NB4 (cell line): ENCODE measurements at regions not wholly inside any gene's neighbourhood (a gene's known extent, or its start where the extent isn't known, plus 50 kb on each side); places are given as distances from the start of the nearest gene placed in this dataset.
"Not testable (repeated sequence)": the region's sequence is repeated elsewhere in the genome, so short reads cannot be mapped to it uniquely, and the experiment has no call there.

Experiments used
- DNase-seq: peaks from one replicate; pipeline ENCODE4 v3.0.0; 2010; ENCODE audit warnings: low read depth
- H3K4me3 ChIP-seq: one replicate; pipeline ENCODE4 v1.5.1; 2011; ENCODE audit warnings: mild to moderate bottlenecking, low read depth, low read length, moderate library complexity
- MYC ChIP-seq: IDR thresholded peaks from 2 replicates; pipeline ENCODE4 v1.6.1; 2011; ENCODE audit warnings: low read depth, low read length
- POLR2A ChIP-seq: IDR thresholded peaks from 2 replicates; pipeline ENCODE4 v1.6.1; 2011; ENCODE audit warnings: mild to moderate bottlenecking; ENCODE audit not compliant: insufficient read length; ENCODE audit errors: extremely low read depth
- TF ChIP-seq, protein P1 (sequence below): IDR thresholded peaks from 2 replicates; pipeline ENCODE4 v1.6.1; 2011; ENCODE audit warnings: low read depth, low read length
- TF ChIP-seq, protein P2 (sequence below): IDR thresholded peaks from one replicate; pipeline ENCODE4 v1.5.1; 2012; ENCODE audit warnings: low read depth, low read length

DNA sequence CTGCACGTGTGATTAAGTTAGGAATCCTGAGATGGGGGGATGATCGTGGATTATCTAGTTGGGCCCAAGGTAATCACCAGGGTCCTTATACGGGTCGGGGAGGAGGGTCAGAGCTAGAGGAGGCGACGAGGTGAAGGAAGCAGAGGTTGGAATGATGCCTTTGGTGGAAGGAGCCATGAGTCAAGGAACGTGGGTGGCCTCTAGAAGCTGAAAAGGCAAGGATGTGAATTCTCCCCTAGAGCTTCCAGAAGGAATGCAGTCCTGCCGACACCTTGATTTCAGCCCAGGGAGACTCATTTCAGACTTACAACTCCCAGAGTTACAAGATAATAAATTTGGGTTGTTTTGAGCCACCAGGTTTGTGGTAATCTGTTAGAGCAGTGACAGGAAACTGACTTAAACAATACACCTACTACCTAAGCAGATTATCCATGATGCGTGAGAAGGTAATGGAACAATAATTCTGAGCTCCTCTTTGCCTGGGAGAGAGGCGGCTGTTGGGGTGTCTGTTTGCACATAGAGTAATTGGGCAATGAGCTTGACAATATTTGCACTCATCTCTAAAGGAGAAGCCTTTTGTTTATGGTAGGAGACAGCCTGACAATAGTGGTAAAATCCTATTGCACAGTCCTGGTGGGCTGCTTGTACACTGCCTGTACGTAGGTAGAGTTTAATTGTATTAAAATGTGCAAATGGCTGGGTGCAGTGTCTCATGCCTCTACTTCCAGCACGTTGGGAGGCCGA lies 129.3 kb upstream of the IER5L start:
- H3K4me3 ChIP-seq, result no peak overlapping the region
- TF ChIP-seq, protein P1, sequence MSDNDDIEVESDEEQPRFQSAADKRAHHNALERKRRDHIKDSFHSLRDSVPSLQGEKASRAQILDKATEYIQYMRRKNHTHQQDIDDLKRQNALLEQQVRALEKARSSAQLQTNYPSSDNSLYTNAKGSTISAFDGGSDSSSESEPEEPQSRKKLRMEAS, result no peak
- TF ChIP-seq MYC, result no peak
- TF ChIP-seq POLR2A, result no peak
- TF ChIP-seq, protein P2, sequence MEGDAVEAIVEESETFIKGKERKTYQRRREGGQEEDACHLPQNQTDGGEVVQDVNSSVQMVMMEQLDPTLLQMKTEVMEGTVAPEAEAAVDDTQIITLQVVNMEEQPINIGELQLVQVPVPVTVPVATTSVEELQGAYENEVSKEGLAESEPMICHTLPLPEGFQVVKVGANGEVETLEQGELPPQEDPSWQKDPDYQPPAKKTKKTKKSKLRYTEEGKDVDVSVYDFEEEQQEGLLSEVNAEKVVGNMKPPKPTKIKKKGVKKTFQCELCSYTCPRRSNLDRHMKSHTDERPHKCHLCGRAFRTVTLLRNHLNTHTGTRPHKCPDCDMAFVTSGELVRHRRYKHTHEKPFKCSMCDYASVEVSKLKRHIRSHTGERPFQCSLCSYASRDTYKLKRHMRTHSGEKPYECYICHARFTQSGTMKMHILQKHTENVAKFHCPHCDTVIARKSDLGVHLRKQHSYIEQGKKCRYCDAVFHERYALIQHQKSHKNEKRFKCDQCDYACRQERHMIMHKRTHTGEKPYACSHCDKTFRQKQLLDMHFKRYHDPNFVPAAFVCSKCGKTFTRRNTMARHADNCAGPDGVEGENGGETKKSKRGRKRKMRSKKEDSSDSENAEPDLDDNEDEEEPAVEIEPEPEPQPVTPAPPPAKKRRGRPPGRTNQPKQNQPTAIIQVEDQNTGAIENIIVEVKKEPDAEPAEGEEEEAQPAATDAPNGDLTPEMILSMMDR, result no peak
- no peak for DNase-seq

DNA sequence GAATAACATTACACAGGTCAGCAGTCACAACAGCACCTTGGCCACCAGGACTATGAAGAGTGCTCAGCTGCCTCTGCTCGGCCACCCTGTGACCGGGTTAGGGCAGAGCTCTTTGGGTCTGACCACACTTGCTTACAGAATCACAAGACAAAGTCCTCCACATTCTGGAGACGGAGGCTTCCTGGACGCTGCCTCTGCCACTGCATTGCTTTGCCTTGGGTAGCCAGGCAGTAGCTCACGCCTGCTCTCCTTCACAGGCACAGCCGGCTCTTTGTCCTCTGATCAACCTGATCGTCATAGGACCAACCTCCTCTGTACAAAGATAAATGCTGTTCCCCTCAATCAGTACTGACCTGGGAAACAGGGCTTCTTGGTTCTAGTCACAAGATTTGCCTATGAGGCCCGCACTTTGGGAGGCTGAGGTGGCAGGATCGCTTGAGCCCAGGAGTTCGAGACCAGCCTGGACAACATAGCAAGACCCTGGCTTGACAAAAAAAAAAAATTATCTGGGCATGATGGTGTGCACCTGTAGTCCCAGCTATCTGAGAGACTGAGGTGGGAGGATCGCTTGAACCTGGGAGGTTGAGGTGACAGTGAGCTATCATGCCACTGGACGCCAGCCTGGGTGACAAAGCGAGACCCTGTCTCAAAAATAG lies 128.4 kb upstream of the IER5L start:
- DNase-seq, result no peak
- TF ChIP-seq MYC (no peak), POLR2A (no peak)
- TF ChIP-seq, protein P2, result no peak
- TF ChIP-seq, protein P1, result no peak
- no peak overlapping the region for H3K4me3 ChIP-seq

DNA sequence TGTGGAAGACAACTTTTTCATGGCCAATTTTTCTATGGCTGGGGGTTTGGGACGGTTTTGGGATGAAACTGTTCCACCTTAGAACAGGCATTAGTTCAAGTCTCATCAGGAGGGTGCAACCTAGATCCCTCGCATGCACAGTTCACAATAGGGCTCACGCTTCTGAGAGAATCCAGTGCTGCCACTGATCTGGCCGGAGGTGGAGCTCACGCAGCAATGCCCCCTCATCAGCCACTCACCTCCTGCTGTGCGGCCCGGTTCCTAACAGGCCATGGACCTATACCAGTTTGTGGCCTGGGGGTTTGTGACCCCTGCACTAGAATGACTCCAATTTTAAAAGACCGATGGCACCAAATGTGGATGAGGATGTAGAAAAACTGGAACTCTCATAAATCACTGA lies 127.2 kb upstream of the IER5L start:
- no peak for DNase-seq
- H3K4me3 ChIP-seq, result no peak overlapping the region
- TF ChIP-seq, protein P2, result no peak
- TF ChIP-seq POLR2A (no peak), MYC (no peak)
- TF ChIP-seq, protein P1, result no peak

DNA sequence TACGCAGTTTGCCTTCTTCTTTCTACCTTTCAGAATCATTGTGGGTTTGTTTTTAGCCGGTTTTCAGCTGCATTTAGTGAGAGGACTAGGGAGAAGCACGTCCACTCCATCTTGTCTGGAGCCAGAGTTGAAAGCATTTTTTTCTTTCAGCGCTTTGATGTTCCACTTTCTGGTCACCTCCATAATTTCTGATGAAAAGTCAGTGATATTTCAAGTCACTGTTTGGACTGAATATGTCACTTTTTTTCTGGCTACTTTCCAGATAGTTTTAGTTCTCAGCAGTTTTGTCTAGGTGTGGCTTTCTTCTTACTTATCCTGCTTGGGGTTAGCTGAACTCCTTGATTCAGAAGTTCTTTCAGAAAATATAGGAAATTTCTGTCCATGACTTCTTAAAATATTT lies 123.9 kb upstream of the IER5L start:
- H3K4me3 ChIP-seq, result no peak overlapping the region
- TF ChIP-seq, protein P2, result no peak
- TF ChIP-seq MYC (no peak), POLR2A (no peak)
- TF ChIP-seq, protein P1, result no peak
- no peak for DNase-seq

DNA sequence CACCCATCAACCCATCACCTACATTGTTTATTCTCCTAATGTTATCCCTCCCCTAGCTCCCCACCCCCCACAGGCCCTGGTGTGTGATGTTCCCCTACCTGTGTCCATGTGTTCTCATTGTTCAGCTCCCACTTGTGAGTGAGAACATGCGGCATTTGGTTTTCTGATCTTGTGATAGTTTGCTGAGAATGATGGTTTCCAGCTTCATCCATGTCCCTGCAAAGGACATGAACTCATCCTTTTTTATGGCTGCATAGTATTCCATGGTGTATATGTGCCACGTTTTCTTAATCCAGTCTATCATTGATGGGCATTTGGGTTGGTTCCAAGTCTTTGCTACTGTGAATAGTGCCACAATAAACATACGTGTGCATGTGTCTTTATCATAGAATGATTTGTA lies 118.1 kb upstream of the IER5L start:
- not testable (repeated sequence) for DNase-seq, H3K4me3 ChIP-seq

DNA sequence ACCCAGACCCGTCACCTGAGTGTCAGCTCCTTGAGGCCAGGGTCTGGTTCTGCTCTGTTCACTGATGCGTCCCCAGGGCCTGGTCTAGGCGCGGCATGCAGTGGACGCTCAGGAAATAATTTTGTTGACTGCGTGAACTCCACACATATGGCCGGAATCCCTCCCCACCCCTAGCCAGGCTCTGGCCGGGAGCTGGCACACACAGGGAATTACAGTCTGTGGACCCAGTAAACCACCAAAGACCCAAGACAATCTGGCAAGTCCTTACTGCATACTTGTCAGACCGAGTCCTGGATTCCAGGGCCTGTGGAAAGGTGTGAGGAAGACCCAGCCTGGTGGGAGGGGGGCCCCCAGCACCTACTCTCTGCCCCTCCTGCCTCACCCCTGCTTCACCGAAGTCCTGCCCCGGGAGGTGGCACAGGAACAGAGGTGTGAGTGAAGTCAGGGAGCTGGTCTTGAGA lies 113.0 kb upstream of the IER5L start:
- TF ChIP-seq POLR2A (no peak), MYC (no peak)
- TF ChIP-seq, protein P2, result no peak
- TF ChIP-seq, protein P1, result no peak
- no peak overlapping the region for H3K4me3 ChIP-seq

More for the DNA sequence above, 113.0 kb upstream of the IER5L start:
- DNase-seq, result no peak
